ENCODE measurements at regions not wholly inside any gene's neighbourhood (a gene's known extent, or its start where the extent isn't known, plus 50 kb on each side); places are given as distances from the start of the nearest gene placed in this dataset.

DNA sequence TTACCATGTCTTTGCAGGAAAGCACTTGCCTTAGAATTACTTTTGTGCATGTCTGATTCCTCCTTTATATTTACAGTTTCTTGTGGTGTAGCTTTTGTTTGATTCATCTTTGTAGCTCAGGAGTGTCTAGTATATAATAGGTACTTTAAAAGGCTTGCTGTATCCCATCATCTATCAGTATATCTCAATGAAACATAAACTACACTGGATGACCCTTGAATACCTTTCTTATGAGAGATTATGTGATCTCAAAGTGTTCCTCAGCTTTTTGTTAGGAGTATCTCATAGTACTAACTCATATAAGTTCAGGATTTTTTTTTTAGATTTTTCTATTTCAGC is 234.8 kb downstream of the PYDC2 start:
- no peaks in the 10 kb centered on the region for H3K9me3 ChIP-seq
- intact Hi-C loops (cut with DNase I), result no loop called here

DNA sequence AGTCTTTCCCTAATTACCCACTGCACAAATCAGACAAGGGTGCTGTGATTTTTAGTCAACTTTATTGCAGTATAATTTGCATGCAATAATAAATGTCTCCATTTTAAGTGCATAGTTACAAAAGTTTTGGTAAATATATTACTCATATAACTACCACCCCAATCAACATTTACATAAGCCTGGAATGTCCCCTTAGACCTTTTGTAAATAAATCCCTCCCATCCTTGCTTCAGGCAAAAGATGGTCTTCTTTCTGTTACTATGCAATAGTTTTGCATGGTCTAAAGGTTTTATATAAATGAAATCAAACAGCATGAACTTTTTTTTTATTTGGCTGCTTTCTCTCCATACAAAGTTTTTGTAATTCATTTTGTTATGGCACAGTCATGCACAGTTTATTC is 235.4 kb downstream of the PYDC2 start:
- Histone ChIP-seq H3K4me1 (no peaks in the 10 kb centered on the region), H3K9me3 (no peaks in the 10 kb centered on the region), H3K36me3 (no peaks in the 10 kb centered on the region), H3K27ac (replicated peaks in 1 of 4) (no peak overlapping the region), H3K4me3 (no peak overlapping the region), H3K27me3 (no peaks in the 10 kb centered on the region)
- intact Hi-C loops (cut with DNase I), result no loop called here
- TF ChIP-seq EP300 (IDR thresholded peaks at IDR 0.05) (no peak), POLR2AphosphoS5 (IDR thresholded peaks at IDR 0.05) (no peak), POLR2A (IDR thresholded peaks at IDR 0.05; ENCODE audit: low read depth) (no peak)
- TF ChIP-seq, protein P1, sequence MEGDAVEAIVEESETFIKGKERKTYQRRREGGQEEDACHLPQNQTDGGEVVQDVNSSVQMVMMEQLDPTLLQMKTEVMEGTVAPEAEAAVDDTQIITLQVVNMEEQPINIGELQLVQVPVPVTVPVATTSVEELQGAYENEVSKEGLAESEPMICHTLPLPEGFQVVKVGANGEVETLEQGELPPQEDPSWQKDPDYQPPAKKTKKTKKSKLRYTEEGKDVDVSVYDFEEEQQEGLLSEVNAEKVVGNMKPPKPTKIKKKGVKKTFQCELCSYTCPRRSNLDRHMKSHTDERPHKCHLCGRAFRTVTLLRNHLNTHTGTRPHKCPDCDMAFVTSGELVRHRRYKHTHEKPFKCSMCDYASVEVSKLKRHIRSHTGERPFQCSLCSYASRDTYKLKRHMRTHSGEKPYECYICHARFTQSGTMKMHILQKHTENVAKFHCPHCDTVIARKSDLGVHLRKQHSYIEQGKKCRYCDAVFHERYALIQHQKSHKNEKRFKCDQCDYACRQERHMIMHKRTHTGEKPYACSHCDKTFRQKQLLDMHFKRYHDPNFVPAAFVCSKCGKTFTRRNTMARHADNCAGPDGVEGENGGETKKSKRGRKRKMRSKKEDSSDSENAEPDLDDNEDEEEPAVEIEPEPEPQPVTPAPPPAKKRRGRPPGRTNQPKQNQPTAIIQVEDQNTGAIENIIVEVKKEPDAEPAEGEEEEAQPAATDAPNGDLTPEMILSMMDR (IDR thresholded peaks at IDR 0.05), result no peak
- DNase-seq (ENCODE audit: extremely low spot score), result no peak

More for the DNA sequence above, 234.8 kb downstream of the PYDC2 start:
- Histone ChIP-seq H3K27me3 (no peaks in the 10 kb centered on the region), H3K36me3 (no peaks in the 10 kb centered on the region), H3K4me1 (no peaks in the 10 kb centered on the region), H3K27ac (replicated peaks in 1 of 4) (no peak overlapping the region), H3K4me3 (no peak overlapping the region)
- no peak for DNase-seq (ENCODE audit: extremely low spot score)
- TF ChIP-seq, protein P1 (IDR thresholded peaks at IDR 0.05), result no peak
- TF ChIP-seq POLR2A (IDR thresholded peaks at IDR 0.05; ENCODE audit: low read depth) (no peak), POLR2AphosphoS5 (IDR thresholded peaks at IDR 0.05) (no peak), EP300 (IDR thresholded peaks at IDR 0.05) (no peak)

DNA sequence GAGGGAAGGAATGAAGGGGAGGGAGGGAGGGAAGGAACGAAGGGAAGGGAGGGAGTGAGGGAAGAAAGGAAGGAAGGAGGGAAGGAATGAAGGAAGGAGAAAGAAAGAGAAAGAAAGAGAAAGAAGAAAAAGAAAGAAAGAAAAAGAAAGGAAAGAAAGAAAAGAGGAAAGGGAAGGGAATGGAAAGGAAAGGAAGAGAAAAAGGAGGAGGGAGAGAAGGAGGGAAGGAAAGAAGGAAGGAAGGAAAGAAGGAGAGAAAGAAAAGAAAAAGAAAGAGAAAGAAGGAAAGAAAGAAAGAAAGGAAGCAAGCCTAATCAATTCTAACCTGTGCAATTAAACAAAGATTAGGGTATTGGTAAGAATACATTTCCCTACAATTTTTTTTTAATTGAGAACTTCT is 238.6 kb downstream of the PYDC2 start:
- no peaks in the 10 kb centered on the region for H3K4me1 ChIP-seq
- 89% methylated on average over 1 of the region's 1 CpG for WGBS
- intact Hi-C loops (cut with DNase I), result no loop called here
- DNase-seq (ENCODE audit: extremely low spot score), result no peak
- TF ChIP-seq, protein P1 (IDR thresholded peaks at IDR 0.05), result no peak
- TF ChIP-seq POLR2A (IDR thresholded peaks at IDR 0.05; ENCODE audit: low read depth) (no peak), EP300 (IDR thresholded peaks at IDR 0.05) (no peak), POLR2AphosphoS5 (IDR thresholded peaks at IDR 0.05) (no peak)
- no peaks in the 10 kb centered on the region for H3K9me3 ChIP-seq
- no peaks in the 10 kb centered on the region for H3K27me3 ChIP-seq
- H3K4me3 ChIP-seq, result no peak overlapping the region
- H3K27ac ChIP-seq (replicated peaks in 1 of 4), result no peak overlapping the region
- H3K36me3 ChIP-seq, result no peaks in the 10 kb centered on the region

DNA sequence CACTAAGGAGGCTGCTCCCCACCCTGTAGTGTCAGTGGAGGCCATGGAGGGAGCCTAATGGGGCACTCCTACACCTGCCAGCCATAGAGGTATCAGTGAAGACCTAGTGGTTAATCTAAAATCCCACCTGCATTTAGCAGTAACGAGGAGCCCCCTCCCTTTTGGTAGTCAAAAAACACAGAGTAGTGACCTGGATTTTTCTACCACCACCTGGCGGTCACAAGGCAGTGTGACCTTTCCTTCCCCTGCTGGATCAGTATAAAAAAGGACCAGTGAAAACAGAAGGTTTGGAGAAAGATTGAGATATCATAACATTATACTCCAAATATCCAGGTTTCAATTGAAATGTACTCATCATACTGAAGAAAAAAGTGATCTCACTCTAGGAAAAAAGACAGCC is 241.2 kb downstream of the PYDC2 start:
- intact Hi-C loops (cut with DNase I), result no loop called here
- no peak for DNase-seq (ENCODE audit: extremely low spot score)
- no peak for TF ChIP-seq EP300 (IDR thresholded peaks at IDR 0.05)
- Histone ChIP-seq H3K4me3 (no peak overlapping the region), H3K27me3 (no peaks in the 10 kb centered on the region), H3K4me1 (no peaks in the 10 kb centered on the region), H3K36me3 (no peaks in the 10 kb centered on the region), H3K9me3 (peaks cover 0 to 5% (median 2%) of the 10 kb centered on the region in 4 donors), H3K27ac (replicated peaks in 1 of 4) (no peak overlapping the region)
- 82% methylated on average over 2 of the region's 2 CpGs for WGBS

DNA sequence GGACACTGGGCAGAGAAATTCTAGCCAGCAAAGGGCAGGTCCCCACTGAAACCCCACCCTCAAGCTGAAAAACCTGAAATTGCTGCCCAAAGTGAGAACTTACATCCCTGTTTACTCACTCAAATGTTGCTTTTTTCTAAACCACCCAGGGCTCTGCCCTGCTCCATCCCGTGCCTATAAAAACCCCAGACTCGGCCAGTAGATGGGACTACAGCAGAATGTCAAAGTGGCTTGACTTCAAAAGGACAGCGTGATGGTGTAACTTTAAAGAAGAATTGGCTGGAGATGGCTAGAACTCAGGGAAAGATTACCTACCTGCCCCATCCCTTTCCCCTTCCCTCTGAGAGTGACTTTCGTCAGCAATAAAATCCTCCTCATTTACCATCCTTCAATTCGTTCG is 246.9 kb downstream of the PYDC2 start:
- 80% methylated on average over 6 of the region's 6 CpGs for WGBS
- Histone ChIP-seq H3K4me1 (no peaks in the 10 kb centered on the region), H3K9me3 (peaks cover 0 to 5% (median 4%) of the 10 kb centered on the region in 4 donors), H3K36me3 (no peaks in the 10 kb centered on the region), H3K27me3 (no peaks in the 10 kb centered on the region), H3K4me3 (no peak overlapping the region), H3K27ac (replicated peaks in 1 of 4) (no peak overlapping the region)
- no peak for DNase-seq (ENCODE audit: extremely low spot score)
- no peak for TF ChIP-seq EP300 (IDR thresholded peaks at IDR 0.05)
- TF ChIP-seq POLR2AphosphoS5 (IDR thresholded peaks at IDR 0.05), result no peak
- TF ChIP-seq POLR2A (IDR thresholded peaks at IDR 0.05; ENCODE audit: low read depth), result no peak
- intact Hi-C loops (cut with DNase I), result no loop called here

DNA sequence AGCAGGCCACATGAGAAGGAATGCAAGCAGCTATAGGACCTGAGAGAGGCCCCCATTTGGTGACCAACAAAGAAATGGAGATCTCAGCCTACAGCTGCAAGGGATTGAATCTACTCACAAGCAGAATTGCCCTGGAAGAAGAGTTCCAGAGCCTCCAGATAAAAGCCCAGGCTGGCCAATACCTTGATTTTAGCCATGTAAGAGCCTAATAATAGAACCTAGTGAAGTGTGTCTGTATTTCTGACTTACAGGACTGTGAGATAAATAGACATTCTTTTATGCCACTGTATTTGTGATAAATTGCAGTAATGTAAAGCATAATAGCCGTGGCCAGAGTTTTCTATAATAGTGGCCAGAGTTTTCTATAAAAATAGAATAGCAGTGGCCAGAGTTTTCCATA is 254.6 kb downstream of the PYDC2 start:
- WGBS, result 50% methylated on average over 1 of the region's 1 CpG
- peaks cover 0 to 4% (median 0%) of the 10 kb centered on the region in 4 donors for H3K9me3 ChIP-seq

More for the DNA sequence above, 254.6 kb downstream of the PYDC2 start:
- Histone ChIP-seq H3K36me3 (no peaks in the 10 kb centered on the region), H3K4me3 (no peak overlapping the region), H3K27me3 (no peaks in the 10 kb centered on the region), H3K27ac (replicated peaks in 1 of 4) (no peak overlapping the region), H3K4me1 (no peaks in the 10 kb centered on the region)
- no peak for DNase-seq (ENCODE audit: extremely low spot score)
- intact Hi-C loops (cut with DNase I), result no loop called here
- no peak for TF ChIP-seq POLR2A (IDR thresholded peaks at IDR 0.05; ENCODE audit: low read depth)
- TF ChIP-seq, protein P1 (IDR thresholded peaks at IDR 0.05), result no peak
- no peak for TF ChIP-seq EP300 (IDR thresholded peaks at IDR 0.05)
- no peak for TF ChIP-seq POLR2AphosphoS5 (IDR thresholded peaks at IDR 0.05)

Measured in esophagus muscularis mucosa (tissue), 4 donors.